ENCODE measurements at regions not wholly inside any gene's neighbourhood (a gene's known extent, or its start where the extent isn't known, plus 50 kb on each side); places are given as distances from the start of the nearest gene placed in this dataset.
"Not testable (repeated sequence)": the region's sequence is repeated elsewhere in the genome, so short reads cannot be mapped to it uniquely, and the experiment has no call there.

GRCh38 chr1:191804311-191804710 is 354.0 kb upstream of the RGS18 start:
- no peaks in the 10 kb centered on the region for H4K20me1 ChIP-seq (ENCODE audit: control insufficient read depth, insufficient read depth, insufficient read length)
- H3K9me3 ChIP-seq (ENCODE audit: control insufficient read depth, low read depth, low read length): no peaks in the 10 kb centered on the region
- H3K56ac ChIP-seq (ENCODE audit: insufficient read length, low read depth, low read length): no peak overlapping the region
- H3K23ac ChIP-seq (ENCODE audit: insufficient read length, low read depth, low read length): no peak overlapping the region
- H3K4me2 ChIP-seq (ENCODE audit: insufficient read depth, insufficient read length, low read length): no peak overlapping the region
- H3K18ac ChIP-seq (ENCODE audit: insufficient read length, low read depth, low read length): no peak overlapping the region
- H3K4me1 ChIP-seq (ENCODE audit: insufficient read depth, low read length): no peaks in the 10 kb centered on the region
- H3K9ac ChIP-seq (ENCODE audit: extremely low read depth, insufficient read length, low read length): no peak overlapping the region
- no peaks in the 10 kb centered on the region for H3K9me3 Mint-ChIP-seq
- H2AK5ac ChIP-seq (ENCODE audit: insufficient read length, low read length): no peak overlapping the region
- H3K23me2 ChIP-seq (ENCODE audit: insufficient read length, low read depth, low read length, poor library complexity, severe bottlenecking): no peaks in the 10 kb centered on the region
- no peaks in the 10 kb centered on the region for H3K27me3 ChIP-seq (ENCODE audit: insufficient read depth, low read length)
- H3K27ac ChIP-seq (ENCODE audit: insufficient read length, low read depth, low read length): no peak overlapping the region
- WGBS (ENCODE audit: extremely low coverage, insufficient read length, low lambda C conversion rate): no CpG with 5 or more reads among the region's 3 CpGs
- H3K79me2 ChIP-seq (ENCODE audit: insufficient read depth, low read length): no peaks in the 10 kb centered on the region
- no peaks in the 10 kb centered on the region for H3K36me3 Mint-ChIP-seq (ENCODE audit: insufficient read depth in 1 of 3, low read depth in 3 of 3)
- no peak overlapping the region for H4K8ac ChIP-seq (replicated peaks; ENCODE audit: insufficient read length, low read depth, low read length)
- H2AFZ ChIP-seq (ENCODE audit: low read length): no peak overlapping the region
- no peak overlapping the region for H3K14ac ChIP-seq (ENCODE audit: insufficient read depth, low read length)
- TF ChIP-seq CTCF (conservative IDR thresholded peaks at IDR 0.05): no peak
- H3K27ac Mint-ChIP-seq: no peak overlapping the region; a peak in 1 of 7 replicates
- no peak overlapping the region for H2BK5ac ChIP-seq (ENCODE audit: insufficient read length, low read length)
- H3K79me1 ChIP-seq (ENCODE audit: insufficient read depth, low read depth, low read length, poor library complexity, severe bottlenecking): no peaks in the 10 kb centered on the region
- no peaks in the 10 kb centered on the region for H3K4me1 Mint-ChIP-seq
- no peak overlapping the region for H3T11ph ChIP-seq (ENCODE audit: low read length)
- no peak overlapping the region for H2BK12ac ChIP-seq (ENCODE audit: insufficient read length, low read depth, low read length)
- H2BK20ac ChIP-seq (ENCODE audit: low read depth, low read length, poor library complexity, severe bottlenecking): no peak overlapping the region
- no peak overlapping the region for H2BK15ac ChIP-seq (ENCODE audit: low read depth, low read length)
- H4K5ac ChIP-seq (ENCODE audit: insufficient read length, low read depth, low read length): no peak overlapping the region
- H2BK120ac ChIP-seq (ENCODE audit: low read depth, low read length, poor library complexity, severe bottlenecking): no peak overlapping the region
- H4K91ac ChIP-seq (ENCODE audit: insufficient read length, low read depth, low read length): no peak overlapping the region
- no peak overlapping the region for H3K4me3 Mint-ChIP-seq
- H3K4ac ChIP-seq (ENCODE audit: low read depth, low read length): no peak overlapping the region
- no peaks in the 10 kb centered on the region for H3K27me3 Mint-ChIP-seq (ENCODE audit: low read depth)
- no peak for DNase-seq

DNA sequence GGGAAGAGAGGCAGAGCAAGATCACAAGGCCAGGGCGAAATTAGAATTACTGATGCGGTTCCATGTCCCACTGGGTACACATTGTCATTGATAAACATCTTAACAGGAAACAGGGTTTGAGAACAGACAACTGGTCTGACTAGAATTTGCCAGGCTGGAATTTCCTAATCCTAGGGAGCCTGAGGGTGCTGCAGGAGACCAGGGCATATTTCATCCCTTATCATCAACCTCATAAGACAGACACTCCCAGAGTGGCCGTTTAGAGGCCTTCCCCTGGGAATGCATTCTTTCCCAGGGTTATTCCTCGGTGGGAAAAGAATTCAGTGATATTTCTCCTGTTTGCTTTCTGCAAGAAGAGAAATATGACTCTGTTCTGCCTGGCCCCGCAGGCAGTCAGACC is 344.7 kb upstream of the RGS18 start:
- not testable (repeated sequence) for H3K9me3 ChIP-seq (ENCODE audit: control insufficient read depth, low read depth, low read length); H2AFZ ChIP-seq (ENCODE audit: low read length); H2BK120ac ChIP-seq (ENCODE audit: low read depth, low read length, poor library complexity, severe bottlenecking); H3K23me2 ChIP-seq (ENCODE audit: insufficient read length, low read depth, low read length, poor library complexity, severe bottlenecking); H4K8ac ChIP-seq (replicated peaks; ENCODE audit: insufficient read length, low read depth, low read length); H3K4me3 Mint-ChIP-seq; H3K56ac ChIP-seq (ENCODE audit: insufficient read length, low read depth, low read length); H3K79me1 ChIP-seq (ENCODE audit: insufficient read depth, low read depth, low read length, poor library complexity, severe bottlenecking); H3K4ac ChIP-seq (ENCODE audit: low read depth, low read length); H3K14ac ChIP-seq (ENCODE audit: insufficient read depth, low read length); H3K27ac ChIP-seq (ENCODE audit: insufficient read length, low read depth, low read length); H2AK5ac ChIP-seq (ENCODE audit: insufficient read length, low read length); H3K23ac ChIP-seq (ENCODE audit: insufficient read length, low read depth, low read length); H3K9ac ChIP-seq (ENCODE audit: extremely low read depth, insufficient read length, low read length); H3K79me2 ChIP-seq (ENCODE audit: insufficient read depth, low read length); H3K27me3 ChIP-seq (ENCODE audit: insufficient read depth, low read length); H3K4me2 ChIP-seq (ENCODE audit: insufficient read depth, insufficient read length, low read length); H3K4me1 ChIP-seq (ENCODE audit: insufficient read depth, low read length); H4K20me1 ChIP-seq (ENCODE audit: control insufficient read depth, insufficient read depth, insufficient read length); H2BK12ac ChIP-seq (ENCODE audit: insufficient read length, low read depth, low read length); H3K18ac ChIP-seq (ENCODE audit: insufficient read length, low read depth, low read length); H3K4me1 Mint-ChIP-seq; H4K5ac ChIP-seq (ENCODE audit: insufficient read length, low read depth, low read length); H3T11ph ChIP-seq (ENCODE audit: low read length); H4K91ac ChIP-seq (ENCODE audit: insufficient read length, low read depth, low read length); DNase-seq; H3K27me3 Mint-ChIP-seq (ENCODE audit: low read depth); H2BK20ac ChIP-seq (ENCODE audit: low read depth, low read length, poor library complexity, severe bottlenecking); H2BK5ac ChIP-seq (ENCODE audit: insufficient read length, low read length); H3K27ac Mint-ChIP-seq; H2BK15ac ChIP-seq (ENCODE audit: low read depth, low read length)
- WGBS (ENCODE audit: extremely low coverage, insufficient read length, low lambda C conversion rate): no CpG with 5 or more reads among the region's 5 CpGs
- H3K9me3 Mint-ChIP-seq: peaks cover 11 to 14% of the 10 kb centered on the region in 2 experiments; a peak in 4 of 5 replicates
- peaks cover 6 to 13% (median 13%) of the 10 kb centered on the region in 3 experiments for H3K36me3 Mint-ChIP-seq (ENCODE audit: insufficient read depth in 1 of 3, low read depth in 3 of 3)
